ENCODE measurements at regions not wholly inside any gene's neighbourhood (a gene's known extent, or its start where the extent isn't known, plus 50 kb on each side); places are given as distances from the start of the nearest gene placed in this dataset.
"Not testable (repeated sequence)": the region's sequence is repeated elsewhere in the genome, so short reads cannot be mapped to it uniquely, and the experiment has no call there.

- ATAC-seq (ENCODE audit: low read depth) (no peak), DNase-seq (no peak)
- Mint-ChIP-seq H3K27ac (no peak overlapping the region), H3K27me3 (no peaks in the 10 kb centered on the region), H3K9me3 (no peaks in the 10 kb centered on the region), H3K4me3 (no peak overlapping the region), H3K36me3 (ENCODE audit: low read depth) (no peaks in the 10 kb centered on the region), H3K4me1 (no peaks in the 10 kb centered on the region)
- intact Hi-C loops (cut with micrococcal nuclease), result no loop called here
- ChIA-PET POLR2A (no interaction called here), CTCF (no interaction called here)
- TF ChIP-seq CTCF (IDR thresholded peaks at IDR 0.05), result no peak
Observed at GRCh38 chr3:103210583-103210982, 775.8 kb downstream of the ZPLD1 start.

- ChIA-PET POLR2A (no interaction called here), CTCF (no interaction called here)
- no peak overlapping the region for H3K27ac Mint-ChIP-seq
- no peak overlapping the region for H3K4me3 Mint-ChIP-seq
- H3K9me3 Mint-ChIP-seq, result no peaks in the 10 kb centered on the region
- no peak for ATAC-seq (ENCODE audit: low read depth)
- intact Hi-C loops (cut with micrococcal nuclease), result no loop called here
- TF ChIP-seq CTCF (IDR thresholded peaks at IDR 0.05), result no peak
- H3K4me1 Mint-ChIP-seq, result no peaks in the 10 kb centered on the region
- H3K27me3 Mint-ChIP-seq, result no peaks in the 10 kb centered on the region
- DNase-seq, result no peak
- H3K36me3 Mint-ChIP-seq (ENCODE audit: low read depth), result no peaks in the 10 kb centered on the region
Observed at GRCh38 chr3:103218146-103218545, 783.3 kb downstream of the ZPLD1 start.

- intact Hi-C loops (cut with micrococcal nuclease), result no loop called here
- Mint-ChIP-seq H3K4me3 (no peak overlapping the region), H3K4me1 (no peaks in the 10 kb centered on the region), H3K36me3 (ENCODE audit: low read depth) (no peaks in the 10 kb centered on the region), H3K27me3 (no peaks in the 10 kb centered on the region), H3K9me3 (no peaks in the 10 kb centered on the region), H3K27ac (no peak overlapping the region)
- no peak for TF ChIP-seq CTCF (IDR thresholded peaks at IDR 0.05)
- ChIA-PET CTCF (no interaction called here), POLR2A (no interaction called here)
- no peak for DNase-seq
- ATAC-seq (ENCODE audit: low read depth), result no peak
Observed at GRCh38 chr3:103218793-103219192, 784.0 kb downstream of the ZPLD1 start.

- no peak overlapping the region for H3K27ac Mint-ChIP-seq
- no peak overlapping the region for H3K4me3 Mint-ChIP-seq
- POLR2A ChIA-PET, result no interaction called here
- no peak for ATAC-seq (ENCODE audit: low read depth)
- no peaks in the 10 kb centered on the region for H3K36me3 Mint-ChIP-seq (ENCODE audit: low read depth)
- CTCF ChIA-PET, result no interaction called here
- H3K9me3 Mint-ChIP-seq, result no peaks in the 10 kb centered on the region
- H3K4me1 Mint-ChIP-seq, result no peaks in the 10 kb centered on the region
- intact Hi-C loops (cut with micrococcal nuclease), result no loop called here
- no peak for TF ChIP-seq CTCF (IDR thresholded peaks at IDR 0.05)
- DNase-seq, result no peak
- H3K27me3 Mint-ChIP-seq, result no peaks in the 10 kb centered on the region
Observed at GRCh38 chr3:103227651-103228050, 792.8 kb downstream of the ZPLD1 start.

- intact Hi-C loops (cut with micrococcal nuclease), result no loop called here
- Mint-ChIP-seq H3K27me3 (no peaks in the 10 kb centered on the region), H3K27ac (no peak overlapping the region), H3K9me3 (peaks cover 6% of the 10 kb centered on the region), H3K4me3 (no peak overlapping the region), H3K36me3 (ENCODE audit: low read depth) (no peaks in the 10 kb centered on the region), H3K4me1 (no peaks in the 10 kb centered on the region)
- POLR2A ChIA-PET, result no interaction called here
- no peak for ATAC-seq (ENCODE audit: low read depth)
- DNase-seq, result no peak
- no peak for TF ChIP-seq CTCF (IDR thresholded peaks at IDR 0.05)
- CTCF ChIA-PET, result no interaction called here
Observed at GRCh38 chr3:103247459-103247858, 812.6 kb downstream of the ZPLD1 start.

- intact Hi-C loops (cut with micrococcal nuclease); POLR2A ChIA-PET; H3K36me3 Mint-ChIP-seq (ENCODE audit: low read depth): not testable (repeated sequence)
Observed at GRCh38 chr3:103254827-103255226, 820.0 kb downstream of the ZPLD1 start.

More at GRCh38 chr3:103254827-103255226, 820.0 kb downstream of the ZPLD1 start:
- H3K27ac Mint-ChIP-seq; DNase-seq; H3K4me3 Mint-ChIP-seq; H3K27me3 Mint-ChIP-seq; CTCF ChIA-PET; H3K4me1 Mint-ChIP-seq; ATAC-seq (ENCODE audit: low read depth); H3K9me3 Mint-ChIP-seq: not testable (repeated sequence)
